DOHH2 (cell line): ENCODE measurements at regions not wholly inside any gene's neighbourhood (a gene's known extent, or its start where the extent isn't known, plus 50 kb on each side); places are given as distances from the start of the nearest gene placed in this dataset.

Source experiments
- EZH2phosphoT487 ChIP-seq: fragments of 200-600 bp; sonication (generic); IDR thresholded peaks from 2 replicates; pipeline ENCODE4 v1.6.1; 2017; ENCODE audit warnings: borderline replicate concordance, mild to moderate bottlenecking, antibody characterized with exemption, low read length, moderate library complexity, mixed read lengths
- TF ChIP-seq, protein P1 (sequence below): fragments of 200-600 bp; sonication (generic); IDR thresholded peaks from one replicate; pipeline ENCODE4 v1.5.1; 2014; ENCODE audit warnings: antibody characterized with exemption, mild to moderate bottlenecking, low read depth, low read length; ENCODE audit not compliant: poor library complexity, severe bottlenecking

DNA sequence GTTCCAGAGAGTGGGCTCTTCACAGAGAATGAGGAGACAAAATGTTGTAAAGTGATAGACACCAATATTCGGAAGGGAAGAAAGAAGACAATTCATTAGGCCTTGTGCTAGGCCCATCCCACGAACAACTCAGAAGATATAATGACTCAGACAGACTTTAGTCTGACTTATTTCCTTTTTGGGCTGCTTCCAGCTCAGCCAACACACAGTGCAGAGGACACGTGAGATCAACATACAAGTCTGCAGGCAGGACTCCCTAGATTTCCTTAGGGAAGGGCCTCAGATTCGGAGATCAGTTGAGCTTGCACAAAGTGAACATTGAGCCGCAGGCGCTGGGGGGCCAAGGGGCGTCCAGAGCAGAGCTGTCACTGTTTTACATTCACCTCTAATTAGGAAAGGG, 290.7 kb upstream of the TENM3 start:
- TF ChIP-seq, protein P1, sequence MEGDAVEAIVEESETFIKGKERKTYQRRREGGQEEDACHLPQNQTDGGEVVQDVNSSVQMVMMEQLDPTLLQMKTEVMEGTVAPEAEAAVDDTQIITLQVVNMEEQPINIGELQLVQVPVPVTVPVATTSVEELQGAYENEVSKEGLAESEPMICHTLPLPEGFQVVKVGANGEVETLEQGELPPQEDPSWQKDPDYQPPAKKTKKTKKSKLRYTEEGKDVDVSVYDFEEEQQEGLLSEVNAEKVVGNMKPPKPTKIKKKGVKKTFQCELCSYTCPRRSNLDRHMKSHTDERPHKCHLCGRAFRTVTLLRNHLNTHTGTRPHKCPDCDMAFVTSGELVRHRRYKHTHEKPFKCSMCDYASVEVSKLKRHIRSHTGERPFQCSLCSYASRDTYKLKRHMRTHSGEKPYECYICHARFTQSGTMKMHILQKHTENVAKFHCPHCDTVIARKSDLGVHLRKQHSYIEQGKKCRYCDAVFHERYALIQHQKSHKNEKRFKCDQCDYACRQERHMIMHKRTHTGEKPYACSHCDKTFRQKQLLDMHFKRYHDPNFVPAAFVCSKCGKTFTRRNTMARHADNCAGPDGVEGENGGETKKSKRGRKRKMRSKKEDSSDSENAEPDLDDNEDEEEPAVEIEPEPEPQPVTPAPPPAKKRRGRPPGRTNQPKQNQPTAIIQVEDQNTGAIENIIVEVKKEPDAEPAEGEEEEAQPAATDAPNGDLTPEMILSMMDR: no peak
- TF ChIP-seq EZH2phosphoT487: no peak
